Glomerular visceral epithelial cell (primary cell): ENCODE measurements at regions not wholly inside any gene's neighbourhood (a gene's known extent, or its start where the extent isn't known, plus 50 kb on each side); places are given as distances from the start of the nearest gene placed in this dataset.
"Not testable (repeated sequence)": the region's sequence is repeated elsewhere in the genome, so short reads cannot be mapped to it uniquely, and the experiment has no call there.

ENCODE experiments used
- DNase-seq: peaks from one replicate; pipeline ENCODE4 v3.0.0-alpha.2; 2016; ENCODE audit errors: extremely low spot score

GRCh38 chr16:61432421-61432820, 603.8 kb downstream of the CDH8 start:
- DNase-seq = no peak

GRCh38 chr16:61421111-61421510, 615.1 kb downstream of the CDH8 start:
- DNase-seq = no peak

DNA sequence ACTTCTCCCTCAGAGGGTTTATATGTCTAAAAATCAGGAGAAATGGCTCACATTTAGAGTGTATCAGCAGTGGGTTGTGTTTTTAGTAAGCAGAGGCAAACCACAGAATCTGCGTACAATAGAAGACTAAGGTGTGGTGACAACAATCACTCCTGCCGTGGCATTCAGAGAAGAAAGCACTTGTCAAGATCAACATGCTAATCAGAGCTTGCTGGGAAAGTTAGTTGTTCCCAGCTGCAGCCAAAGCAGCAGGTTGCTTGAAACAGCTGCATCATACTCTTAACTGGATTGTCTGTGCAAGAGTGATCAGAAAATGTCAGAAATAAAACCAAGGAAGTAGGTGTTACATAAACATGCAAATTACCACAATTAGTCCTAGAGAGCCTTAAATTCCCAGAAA, 616.4 kb downstream of the CDH8 start:
- no peak for DNase-seq

GRCh38 chr16:61418802-61419201, 617.4 kb downstream of the CDH8 start:
- DNase-seq = not testable (repeated sequence)

GRCh38 chr16:61415126-61415525, 621.1 kb downstream of the CDH8 start:
- DNase-seq = no peak

- no peak for DNase-seq
Observed at GRCh38 chr16:61413021-61413420, 623.2 kb downstream of the CDH8 start.

DNA sequence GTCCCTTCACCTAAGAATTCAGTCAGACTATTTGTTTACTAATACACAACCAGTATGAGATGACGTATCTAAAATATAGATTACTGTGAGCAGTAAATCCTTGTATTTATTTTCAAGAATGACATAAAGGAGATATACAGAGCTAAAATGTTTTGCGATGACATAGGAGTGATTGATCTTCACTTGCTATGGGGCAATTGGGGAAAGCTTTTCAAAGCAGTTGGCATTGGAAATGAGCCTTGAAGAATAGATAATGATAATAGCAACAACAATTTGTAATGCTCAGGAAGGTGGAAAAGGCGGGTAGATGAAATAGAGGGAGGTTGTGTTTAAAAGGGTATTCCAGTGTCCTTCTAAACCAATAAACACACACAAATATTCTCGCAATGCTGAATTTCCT, 623.7 kb downstream of the CDH8 start:
- DNase-seq = no peak

DNA sequence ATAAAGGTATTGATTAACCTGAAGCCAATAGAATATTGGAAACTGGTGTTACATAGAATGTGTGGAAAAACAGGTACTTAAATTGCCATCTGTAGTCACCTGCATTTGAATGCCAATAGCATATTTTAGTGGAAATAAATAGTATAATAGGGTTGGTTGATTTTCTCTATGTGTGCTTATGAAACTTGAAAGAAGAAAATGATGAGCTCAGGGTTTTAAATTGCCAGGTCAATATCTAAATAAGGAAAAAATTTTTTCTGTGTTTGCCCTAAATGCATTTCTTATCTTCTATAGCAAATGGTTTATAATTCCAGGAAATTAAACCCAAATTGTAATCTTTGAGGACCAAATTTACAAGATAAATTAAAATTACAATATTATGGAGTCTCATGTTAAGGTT, 626.6 kb downstream of the CDH8 start:
- DNase-seq = no peak

DNA sequence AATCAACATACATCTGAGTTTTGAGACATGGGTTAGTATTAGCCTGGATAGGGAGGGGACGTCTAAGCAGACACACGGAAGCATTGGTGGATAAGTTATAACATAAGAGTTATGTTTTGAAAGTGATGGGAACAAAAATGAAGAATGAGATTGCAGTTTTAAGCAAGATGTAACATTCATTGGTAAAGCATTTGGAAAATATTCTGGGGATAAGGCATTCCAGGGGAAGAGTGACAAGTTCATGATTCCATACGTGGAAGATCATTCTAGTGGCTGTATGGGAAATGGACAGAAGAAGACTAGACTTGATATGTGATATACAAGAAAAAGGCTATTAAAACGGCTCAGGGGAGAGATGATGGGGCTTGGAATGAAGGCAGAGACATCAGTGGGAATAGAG, 632.9 kb downstream of the CDH8 start:
- no peak for DNase-seq

GRCh38 chr16:61391896-61392295, 644.3 kb downstream of the CDH8 start:
- DNase-seq = no peak

- no peak for DNase-seq
Observed at GRCh38 chr16:61390965-61391637, 645.1 kb downstream of the CDH8 start.

GRCh38 chr16:61385392-61386071, 650.7 kb downstream of the CDH8 start:
- no peak for DNase-seq

GRCh38 chr16:61382435-61382834, 653.8 kb downstream of the CDH8 start:
- DNase-seq = no peak

- no peak for DNase-seq
Observed at GRCh38 chr16:61379311-61379710, 656.9 kb downstream of the CDH8 start.

GRCh38 chr16:61374071-61374470, 662.2 kb downstream of the CDH8 start:
- no peak for DNase-seq

DNA sequence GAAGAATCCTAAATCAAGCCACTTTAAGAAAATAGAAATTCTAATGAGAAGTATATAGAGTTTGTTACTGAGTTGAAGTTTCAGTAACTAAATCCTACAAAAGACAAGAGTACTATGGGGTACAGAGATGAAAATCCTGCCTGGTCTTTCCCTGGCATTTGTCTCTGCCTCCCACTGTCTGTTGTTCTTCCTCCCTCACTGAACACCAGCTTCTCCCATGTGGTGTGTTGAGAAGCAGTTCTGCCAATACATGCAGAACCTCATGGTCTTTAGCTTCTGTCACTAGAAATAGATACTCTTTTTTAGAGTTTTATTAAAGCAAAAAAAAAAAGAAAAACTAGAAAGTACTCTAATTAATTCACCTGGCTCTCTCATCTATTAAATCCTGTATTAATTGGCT, 664.4 kb downstream of the CDH8 start:
- no peak for DNase-seq

DNA sequence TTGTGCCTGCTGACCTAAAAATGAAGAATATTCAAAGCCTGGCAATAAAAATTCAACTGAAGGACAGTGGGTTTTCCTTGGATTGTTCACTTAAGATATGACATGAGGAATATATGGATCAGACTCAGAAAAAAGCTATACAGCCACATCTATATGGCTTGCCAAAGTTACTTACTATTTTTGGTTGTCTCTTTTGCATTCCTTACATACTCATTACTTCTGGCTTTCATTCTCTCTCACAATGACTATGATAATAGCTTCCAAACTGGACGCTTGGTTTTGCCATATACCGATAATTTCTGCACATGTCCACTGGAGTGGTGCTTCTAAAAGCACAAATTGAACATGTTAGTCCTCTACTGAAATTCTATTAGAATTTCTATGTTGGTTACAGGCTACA, 664.9 kb downstream of the CDH8 start:
- no peak for DNase-seq

GRCh38 chr16:61370564-61370963, 665.7 kb downstream of the CDH8 start:
- DNase-seq = no peak

GRCh38 chr16:61366006-61366405, 670.2 kb downstream of the CDH8 start:
- DNase-seq = no peak

GRCh38 chr16:61364990-61365389, 671.2 kb downstream of the CDH8 start:
- no peak for DNase-seq

- no peak for DNase-seq
Observed at GRCh38 chr16:61362585-61362984, 673.7 kb downstream of the CDH8 start.

- no peak for DNase-seq
Observed at GRCh38 chr16:61344791-61345190, 691.4 kb downstream of the CDH8 start.

DNA sequence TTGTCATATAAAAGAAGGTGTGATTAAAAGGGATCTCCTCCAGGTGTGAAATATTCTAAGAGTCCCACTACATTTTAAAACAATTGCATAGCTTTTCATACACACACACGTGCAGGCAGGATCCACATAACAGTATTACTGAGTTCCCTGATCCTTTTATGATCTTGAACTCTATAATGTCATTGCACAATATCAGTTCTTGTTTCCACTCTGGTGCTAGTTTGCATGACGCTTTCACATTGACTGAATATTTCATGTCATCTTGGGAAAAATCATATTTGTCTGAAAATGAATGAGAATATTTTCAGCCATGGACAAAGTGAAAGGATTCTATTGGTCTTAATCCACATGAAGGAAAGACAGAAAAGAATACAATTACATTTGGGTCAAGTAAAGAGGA, 703.8 kb downstream of the CDH8 start:
- DNase-seq = no peak

DNA sequence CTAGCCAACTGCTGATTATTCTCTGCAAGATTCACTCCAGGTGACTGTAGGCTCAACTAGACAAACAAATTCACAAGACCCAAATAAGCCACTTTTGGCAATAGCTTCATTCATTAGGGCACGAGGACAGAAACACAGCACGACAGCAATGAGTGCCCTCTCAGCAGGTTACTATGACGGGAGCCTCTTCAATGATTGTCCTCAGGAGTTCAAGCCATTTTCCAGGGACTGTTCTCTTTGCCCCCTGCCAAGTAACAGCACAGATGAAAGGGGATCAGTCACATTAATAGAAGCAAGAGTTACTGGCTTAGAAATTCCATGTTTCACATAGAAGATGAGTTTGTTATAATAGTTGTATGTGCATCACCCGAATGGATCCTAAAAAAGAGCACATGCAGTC, 712.2 kb downstream of the CDH8 start:
- DNase-seq = no peak
